ENCODE measurements at regions not wholly inside any gene's neighbourhood (a gene's known extent, or its start where the extent isn't known, plus 50 kb on each side); places are given as distances from the start of the nearest gene placed in this dataset.

DNA sequence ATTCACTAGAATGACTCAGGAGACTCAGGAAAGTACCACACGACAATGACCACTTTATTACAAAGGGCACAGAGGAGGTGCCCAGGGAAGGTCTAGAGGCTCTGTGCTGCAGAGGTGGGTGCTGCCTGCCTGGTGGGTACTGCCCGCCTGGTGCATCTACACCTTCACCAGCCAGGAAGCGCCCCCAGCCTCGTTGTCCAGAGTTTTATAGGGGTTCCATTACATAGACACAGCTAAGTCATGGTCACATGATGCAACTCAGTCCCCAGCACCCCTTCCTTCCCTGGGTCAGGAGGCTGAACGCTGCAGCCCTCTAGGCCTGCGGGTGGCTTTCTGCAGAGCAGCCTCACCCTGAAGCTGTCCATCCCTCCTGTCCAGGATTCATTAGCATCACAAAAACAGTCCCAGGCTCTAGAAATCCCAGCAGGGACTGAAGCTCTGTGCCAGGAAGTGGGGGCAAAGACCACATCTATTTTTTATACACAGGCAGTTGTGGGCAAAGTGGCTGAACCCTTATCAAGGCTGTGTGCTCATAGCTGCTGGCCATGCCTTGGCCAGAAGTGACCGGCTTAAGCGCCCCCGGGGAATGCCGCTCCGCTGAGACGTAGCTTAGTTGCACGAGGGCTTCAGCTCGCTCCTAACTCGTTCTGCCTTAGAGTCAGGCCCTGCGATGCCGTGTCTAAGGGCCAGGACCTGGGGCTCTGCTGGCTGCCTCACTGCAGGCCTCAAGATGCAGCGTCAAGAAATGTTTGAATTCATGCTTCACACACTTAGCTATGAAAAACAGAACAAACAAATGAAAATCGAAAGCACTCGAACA, 219.0 kb downstream of the GLRX3 start:
- TF ChIP-seq, protein P1, sequence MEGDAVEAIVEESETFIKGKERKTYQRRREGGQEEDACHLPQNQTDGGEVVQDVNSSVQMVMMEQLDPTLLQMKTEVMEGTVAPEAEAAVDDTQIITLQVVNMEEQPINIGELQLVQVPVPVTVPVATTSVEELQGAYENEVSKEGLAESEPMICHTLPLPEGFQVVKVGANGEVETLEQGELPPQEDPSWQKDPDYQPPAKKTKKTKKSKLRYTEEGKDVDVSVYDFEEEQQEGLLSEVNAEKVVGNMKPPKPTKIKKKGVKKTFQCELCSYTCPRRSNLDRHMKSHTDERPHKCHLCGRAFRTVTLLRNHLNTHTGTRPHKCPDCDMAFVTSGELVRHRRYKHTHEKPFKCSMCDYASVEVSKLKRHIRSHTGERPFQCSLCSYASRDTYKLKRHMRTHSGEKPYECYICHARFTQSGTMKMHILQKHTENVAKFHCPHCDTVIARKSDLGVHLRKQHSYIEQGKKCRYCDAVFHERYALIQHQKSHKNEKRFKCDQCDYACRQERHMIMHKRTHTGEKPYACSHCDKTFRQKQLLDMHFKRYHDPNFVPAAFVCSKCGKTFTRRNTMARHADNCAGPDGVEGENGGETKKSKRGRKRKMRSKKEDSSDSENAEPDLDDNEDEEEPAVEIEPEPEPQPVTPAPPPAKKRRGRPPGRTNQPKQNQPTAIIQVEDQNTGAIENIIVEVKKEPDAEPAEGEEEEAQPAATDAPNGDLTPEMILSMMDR (conservative IDR thresholded peaks at IDR 0.05; ENCODE audit: low read length), result no peak
- no peak for TF ChIP-seq EZH2phosphoT487 (IDR thresholded peaks at IDR 0.05; ENCODE audit: borderline replicate concordance)
